ENCODE measurements at regions not wholly inside any gene's neighbourhood (a gene's known extent, or its start where the extent isn't known, plus 50 kb on each side); places are given as distances from the start of the nearest gene placed in this dataset.

GRCh38 chr3:22979581-22979980, 223.5 kb upstream of the UBE2E2 start:
- no peak overlapping the region for H3K18ac ChIP-seq (ENCODE audit: insufficient read length, low read depth, low read length)
- no peak overlapping the region for H2BK5ac ChIP-seq (ENCODE audit: insufficient read length, low read length)
- H3K79me1 ChIP-seq (ENCODE audit: insufficient read depth, low read depth, low read length, poor library complexity, severe bottlenecking), result no peaks in the 10 kb centered on the region
- Mint-ChIP-seq H3K9me3 (no peaks in the 10 kb centered on the region), H3K4me3 (no peak overlapping the region), H3K27ac (no peak overlapping the region), H3K27me3 (ENCODE audit: low read depth) (no peaks in the 10 kb centered on the region; the same call in 1 of the 2 replicates), H3K36me3 (ENCODE audit: insufficient read depth in 1 of 3, low read depth in 3 of 3) (no peaks in the 10 kb centered on the region), H3K4me1 (peaks cover 5 to 17% of the 10 kb centered on the region in 2 experiments)
- TF ChIP-seq, protein P1, sequence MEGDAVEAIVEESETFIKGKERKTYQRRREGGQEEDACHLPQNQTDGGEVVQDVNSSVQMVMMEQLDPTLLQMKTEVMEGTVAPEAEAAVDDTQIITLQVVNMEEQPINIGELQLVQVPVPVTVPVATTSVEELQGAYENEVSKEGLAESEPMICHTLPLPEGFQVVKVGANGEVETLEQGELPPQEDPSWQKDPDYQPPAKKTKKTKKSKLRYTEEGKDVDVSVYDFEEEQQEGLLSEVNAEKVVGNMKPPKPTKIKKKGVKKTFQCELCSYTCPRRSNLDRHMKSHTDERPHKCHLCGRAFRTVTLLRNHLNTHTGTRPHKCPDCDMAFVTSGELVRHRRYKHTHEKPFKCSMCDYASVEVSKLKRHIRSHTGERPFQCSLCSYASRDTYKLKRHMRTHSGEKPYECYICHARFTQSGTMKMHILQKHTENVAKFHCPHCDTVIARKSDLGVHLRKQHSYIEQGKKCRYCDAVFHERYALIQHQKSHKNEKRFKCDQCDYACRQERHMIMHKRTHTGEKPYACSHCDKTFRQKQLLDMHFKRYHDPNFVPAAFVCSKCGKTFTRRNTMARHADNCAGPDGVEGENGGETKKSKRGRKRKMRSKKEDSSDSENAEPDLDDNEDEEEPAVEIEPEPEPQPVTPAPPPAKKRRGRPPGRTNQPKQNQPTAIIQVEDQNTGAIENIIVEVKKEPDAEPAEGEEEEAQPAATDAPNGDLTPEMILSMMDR (conservative IDR thresholded peaks at IDR 0.05), result no peak
- no peak overlapping the region for H3K23ac ChIP-seq (ENCODE audit: insufficient read length, low read depth, low read length)
- H3K9ac ChIP-seq (ENCODE audit: extremely low read depth, insufficient read length, low read length), result no peak overlapping the region
- H4K91ac ChIP-seq (ENCODE audit: insufficient read length, low read depth, low read length), result no peak overlapping the region
- H2BK12ac ChIP-seq (ENCODE audit: insufficient read length, low read depth, low read length), result no peak overlapping the region
- no CpG with 5 or more reads among the region's 4 CpGs for WGBS (ENCODE audit: extremely low coverage, insufficient read length, low lambda C conversion rate)
- H4K20me1 ChIP-seq (ENCODE audit: control insufficient read depth, insufficient read depth, insufficient read length), result no peaks in the 10 kb centered on the region
- H3K9me3 ChIP-seq (ENCODE audit: control insufficient read depth, low read depth, low read length), result no peaks in the 10 kb centered on the region
- no peak overlapping the region for H4K8ac ChIP-seq (replicated peaks; ENCODE audit: insufficient read length, low read depth, low read length)
- no peaks in the 10 kb centered on the region for H3K27me3 ChIP-seq (ENCODE audit: insufficient read depth, low read length)
- H3T11ph ChIP-seq (ENCODE audit: low read length), result no peak overlapping the region
- H3K79me2 ChIP-seq (ENCODE audit: insufficient read depth, low read length), result no peaks in the 10 kb centered on the region
- no peak for DNase-seq
- H3K4ac ChIP-seq (ENCODE audit: low read depth, low read length), result no peak overlapping the region
- no peak overlapping the region for H3K56ac ChIP-seq (ENCODE audit: insufficient read length, low read depth, low read length)
- no peak overlapping the region for H2AFZ ChIP-seq (ENCODE audit: low read length)
- no peak overlapping the region for H3K27ac ChIP-seq (ENCODE audit: insufficient read length, low read depth, low read length)
- no peak overlapping the region for H2BK20ac ChIP-seq (ENCODE audit: low read depth, low read length, poor library complexity, severe bottlenecking)
- no peaks in the 10 kb centered on the region for H3K23me2 ChIP-seq (ENCODE audit: insufficient read length, low read depth, low read length, poor library complexity, severe bottlenecking)
- no peak overlapping the region for H2BK120ac ChIP-seq (ENCODE audit: low read depth, low read length, poor library complexity, severe bottlenecking)
- no peak overlapping the region for H2BK15ac ChIP-seq (ENCODE audit: low read depth, low read length)
- no peak overlapping the region for H2AK5ac ChIP-seq (ENCODE audit: insufficient read length, low read length)
- no peak overlapping the region for H4K5ac ChIP-seq (ENCODE audit: insufficient read length, low read depth, low read length)
- no peak overlapping the region for H3K14ac ChIP-seq (ENCODE audit: insufficient read depth, low read length)
- no peak overlapping the region for H3K4me2 ChIP-seq (ENCODE audit: insufficient read depth, insufficient read length, low read length)
- H3K4me1 ChIP-seq (ENCODE audit: insufficient read depth, low read length), result no peaks in the 10 kb centered on the region
